RWPE1 (cell line): ENCODE measurements at regions not wholly inside any gene's neighbourhood (a gene's known extent, or its start where the extent isn't known, plus 50 kb on each side); places are given as distances from the start of the nearest gene placed in this dataset.
"Not testable (repeated sequence)": the region's sequence is repeated elsewhere in the genome, so short reads cannot be mapped to it uniquely, and the experiment has no call there.

Experiments used
- CTCF ChIA-PET: fragments of 350-600 bp; sonication (Branson Sonifier 250); formaldehyde crosslinking; extraction: SDS; loops from one replicate; lab custom pipeline; 2021; lab: Yijun Ruan, JAX
- POLR2A ChIA-PET: fragments of 400-600 bp; formaldehyde crosslinking; extraction: SDS; loops from one replicate; lab custom pipeline; 2020; ENCODE audit warnings: antibody characterized with exemption; ENCODE audit not compliant: low non-redundant PET; lab: Yijun Ruan, JAX
- DNase-seq: peaks from one replicate; pipeline ENCODE4 v3.0.0; 2012; ENCODE audit warnings: low spot score
- H3K27ac ChIP-seq: fragments of 450-650 bp; 2 replicates; pipeline ENCODE4 v1.5.1; 2017
- TF ChIP-seq, protein P1 (sequence below): fragments of 450-650 bp; conservative IDR thresholded peaks from 2 replicates; pipeline ENCODE4 v1.5.1; 2017; ENCODE audit warnings: low read depth, mild to moderate bottlenecking

DNA sequence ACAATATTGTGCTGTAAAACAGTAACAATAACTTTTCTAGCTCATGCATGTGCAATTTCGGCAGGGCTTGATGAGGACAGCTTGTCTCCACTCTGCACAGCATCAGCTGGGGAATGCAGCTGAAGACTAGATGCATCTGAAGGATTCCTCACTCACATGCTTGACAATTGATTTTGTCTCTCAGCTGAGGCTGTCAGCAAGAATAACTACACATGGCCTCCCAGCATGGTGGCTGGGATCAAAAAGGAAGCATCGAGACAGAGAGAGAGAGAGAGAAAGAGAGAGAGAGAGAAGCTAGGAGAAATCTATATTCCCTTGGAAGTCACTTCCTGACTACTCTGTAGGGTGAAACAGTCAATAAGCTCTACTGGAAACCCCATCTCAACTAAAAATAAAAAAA lies 487.1 kb downstream of the PLOD2 start:
- no peak overlapping the region for H3K27ac ChIP-seq
- ChIA-PET CTCF (no interaction called here), POLR2A (no interaction called here)
- DNase-seq, result no peak
- TF ChIP-seq, protein P1, sequence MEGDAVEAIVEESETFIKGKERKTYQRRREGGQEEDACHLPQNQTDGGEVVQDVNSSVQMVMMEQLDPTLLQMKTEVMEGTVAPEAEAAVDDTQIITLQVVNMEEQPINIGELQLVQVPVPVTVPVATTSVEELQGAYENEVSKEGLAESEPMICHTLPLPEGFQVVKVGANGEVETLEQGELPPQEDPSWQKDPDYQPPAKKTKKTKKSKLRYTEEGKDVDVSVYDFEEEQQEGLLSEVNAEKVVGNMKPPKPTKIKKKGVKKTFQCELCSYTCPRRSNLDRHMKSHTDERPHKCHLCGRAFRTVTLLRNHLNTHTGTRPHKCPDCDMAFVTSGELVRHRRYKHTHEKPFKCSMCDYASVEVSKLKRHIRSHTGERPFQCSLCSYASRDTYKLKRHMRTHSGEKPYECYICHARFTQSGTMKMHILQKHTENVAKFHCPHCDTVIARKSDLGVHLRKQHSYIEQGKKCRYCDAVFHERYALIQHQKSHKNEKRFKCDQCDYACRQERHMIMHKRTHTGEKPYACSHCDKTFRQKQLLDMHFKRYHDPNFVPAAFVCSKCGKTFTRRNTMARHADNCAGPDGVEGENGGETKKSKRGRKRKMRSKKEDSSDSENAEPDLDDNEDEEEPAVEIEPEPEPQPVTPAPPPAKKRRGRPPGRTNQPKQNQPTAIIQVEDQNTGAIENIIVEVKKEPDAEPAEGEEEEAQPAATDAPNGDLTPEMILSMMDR, result no peak

GRCh38 chr3:145678401-145678800 lies 482.6 kb downstream of the PLOD2 start:
- POLR2A ChIA-PET, result no interaction called here
- DNase-seq, result no peak
- CTCF ChIA-PET, result no interaction called here
- TF ChIP-seq, protein P1, result no peak
- H3K27ac ChIP-seq, result no peak overlapping the region

GRCh38 chr3:145681181-145681580 lies 479.8 kb downstream of the PLOD2 start:
- CTCF ChIA-PET, result no interaction called here
- DNase-seq, result no peak
- POLR2A ChIA-PET, result no interaction called here
- no peak overlapping the region for H3K27ac ChIP-seq
- TF ChIP-seq, protein P1, result no peak

DNA sequence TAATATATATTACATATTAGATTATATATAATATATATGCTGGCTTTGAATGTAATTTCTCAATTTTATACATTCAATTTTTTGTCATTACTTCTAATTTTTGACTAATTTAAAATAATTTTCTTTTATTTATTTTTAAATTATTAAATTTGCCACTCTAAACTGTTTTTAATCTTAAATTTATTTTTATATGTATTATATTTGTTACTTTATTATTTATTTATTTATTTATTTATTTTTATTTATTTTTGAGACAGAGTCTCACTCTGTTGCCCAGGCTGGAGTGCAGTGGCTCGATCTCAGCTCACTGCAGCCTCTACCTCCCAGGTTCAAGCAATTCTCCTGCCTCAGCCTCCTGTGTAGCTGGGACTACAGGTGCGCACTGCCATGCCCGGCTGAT lies 473.0 kb downstream of the PLOD2 start:
- CTCF ChIA-PET, H3K27ac ChIP-seq, DNase-seq, POLR2A ChIA-PET: not testable (repeated sequence)

- no peak for DNase-seq
- no peak overlapping the region for H3K27ac ChIP-seq
- ChIA-PET POLR2A (no interaction called here), CTCF (interaction anchor here (0.7 kb wide), 1 partner anchor 17 kb away, joined by 3 read pairs; no protein-coding TSS in a partner anchor)
- TF ChIP-seq, protein P1, result no peak
Measured at GRCh38 chr3:145692751-145693150, 468.2 kb downstream of the PLOD2 start.

DNA sequence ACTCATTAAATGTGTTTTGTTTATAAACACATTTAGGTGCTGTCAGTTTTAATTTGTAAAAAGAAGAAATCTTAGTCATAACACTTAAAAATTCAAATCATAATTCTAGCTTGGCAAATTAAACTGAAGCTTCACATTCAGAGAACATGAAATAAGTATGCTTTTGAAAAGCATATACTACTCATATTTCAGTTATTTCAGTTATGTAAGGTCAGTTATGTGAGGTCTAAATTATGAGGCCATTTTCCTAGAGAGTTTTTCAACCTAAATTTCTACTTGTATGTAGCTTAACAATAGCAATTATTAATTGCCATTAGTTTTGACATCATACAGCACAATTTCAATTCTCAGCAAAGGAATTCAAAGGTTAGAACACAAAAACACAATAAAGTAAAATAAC lies 465.0 kb downstream of the PLOD2 start:
- POLR2A ChIA-PET, result no interaction called here
- H3K27ac ChIP-seq, result no peak overlapping the region
- TF ChIP-seq, protein P1, result no peak

DNA sequence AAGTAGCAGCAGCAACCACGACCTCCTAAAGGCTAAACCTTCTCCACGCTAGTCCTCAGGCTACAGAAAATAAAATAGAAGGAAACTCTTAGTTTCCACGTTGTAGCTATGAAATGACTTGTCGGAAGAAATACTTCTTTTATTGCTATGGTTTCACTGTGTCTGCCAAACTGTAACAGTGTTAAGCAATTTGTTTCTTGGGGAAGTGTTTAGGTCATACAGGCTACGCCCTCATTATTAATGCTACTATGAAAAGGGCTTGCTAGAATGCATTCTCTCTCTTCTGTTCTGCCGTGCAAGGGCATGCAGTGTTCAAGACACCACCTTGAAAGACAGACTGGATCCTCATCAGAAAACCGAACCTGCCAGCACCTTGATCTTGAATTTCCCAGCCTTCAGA lies 462.7 kb downstream of the PLOD2 start:
- no peak overlapping the region for H3K27ac ChIP-seq
- POLR2A ChIA-PET, result no interaction called here
- CTCF ChIA-PET, result no interaction called here
- TF ChIP-seq, protein P1, result no peak
- DNase-seq, result no peak

More for the DNA sequence above, 465.0 kb downstream of the PLOD2 start:
- no peak for DNase-seq
- CTCF ChIA-PET, result no interaction called here
